Activated CD4-positive, alpha-beta T cell treated with anti-CD3 and anti-CD28 coated beads, Interleukin-10, Interleukin-2, amounts not matched to agents 100 ng/mL and 50 ng/mL, durations not matched to agents 16 hours and 8 hours (primary cell): ENCODE measurements at regions not wholly inside any gene's neighbourhood (a gene's known extent, or its start where the extent isn't known, plus 50 kb on each side); places are given as distances from the start of the nearest gene placed in this dataset.

Experiments used
- DNase-seq: peaks from one replicate; pipeline ENCODE4 v3.0.0-alpha.2; 2020

DNA sequence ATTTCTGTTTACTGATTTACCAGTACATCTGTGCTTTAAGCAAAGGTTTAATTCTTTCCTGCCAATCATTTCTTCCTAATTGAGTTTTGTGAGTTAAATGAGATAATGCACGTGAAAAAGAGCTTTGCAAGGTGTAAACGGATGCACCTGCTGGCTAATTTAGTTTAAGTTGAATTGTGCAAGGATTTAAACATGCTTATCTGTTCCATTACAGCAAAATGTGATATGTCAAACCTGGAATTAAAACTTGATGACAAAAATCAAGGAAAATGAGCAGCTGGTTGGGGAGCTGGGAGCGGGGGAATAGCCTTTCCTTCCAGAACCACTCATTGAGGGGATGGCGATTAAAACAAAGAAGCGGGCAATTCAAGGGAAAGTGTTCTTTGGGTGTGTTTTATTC is 155.0 kb upstream of the CTTNBP2 start:
- no peak for DNase-seq

DNA sequence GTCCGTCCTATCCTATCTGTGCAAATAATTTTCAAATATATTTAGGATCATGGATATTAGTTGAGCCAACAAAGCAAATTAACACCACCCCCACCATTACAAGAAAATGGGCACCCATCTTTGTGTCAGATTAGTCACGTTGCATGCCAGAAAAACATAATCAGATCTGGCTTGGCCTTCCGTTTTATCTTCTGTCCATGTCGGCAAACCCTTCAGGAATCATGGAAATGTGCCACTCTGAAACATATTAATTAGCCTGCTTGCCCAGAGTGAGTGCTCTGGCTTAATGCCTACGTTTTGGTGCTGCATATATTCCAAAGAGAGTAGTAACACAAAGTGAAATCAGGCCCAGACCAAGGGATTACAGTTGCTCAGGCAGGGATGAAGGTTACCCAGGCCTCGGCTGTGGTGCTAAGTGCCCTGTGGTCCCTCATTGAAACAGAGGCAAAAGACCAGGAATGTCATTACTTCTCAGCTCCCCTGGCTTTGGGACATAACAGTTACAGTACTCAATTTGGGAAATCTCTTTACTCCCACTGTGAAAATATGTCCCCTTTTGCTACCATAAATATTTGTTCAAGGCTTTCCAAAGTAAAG is 154.0 kb upstream of the LSM8 start:
- no peak for DNase-seq

DNA sequence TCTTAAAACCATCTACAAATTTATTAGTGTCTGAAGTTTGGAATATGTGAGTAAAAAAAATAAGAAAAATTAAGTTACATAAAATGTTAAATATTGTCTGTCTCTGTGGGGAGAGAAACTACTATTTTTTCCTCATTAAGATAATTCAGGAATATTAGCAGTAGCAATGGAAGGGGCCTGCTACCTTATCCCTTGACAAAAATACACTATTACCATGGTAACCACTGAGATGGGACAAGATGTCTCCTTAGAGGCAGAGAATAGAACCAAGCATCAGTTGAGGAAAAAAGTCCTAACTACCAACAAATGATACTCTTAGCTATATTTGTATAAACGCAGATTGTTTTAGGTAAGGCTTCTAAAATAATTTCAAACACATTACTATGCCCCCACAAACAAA is 150.7 kb upstream of the LSM8 start:
- DNase-seq, result no peak

DNA sequence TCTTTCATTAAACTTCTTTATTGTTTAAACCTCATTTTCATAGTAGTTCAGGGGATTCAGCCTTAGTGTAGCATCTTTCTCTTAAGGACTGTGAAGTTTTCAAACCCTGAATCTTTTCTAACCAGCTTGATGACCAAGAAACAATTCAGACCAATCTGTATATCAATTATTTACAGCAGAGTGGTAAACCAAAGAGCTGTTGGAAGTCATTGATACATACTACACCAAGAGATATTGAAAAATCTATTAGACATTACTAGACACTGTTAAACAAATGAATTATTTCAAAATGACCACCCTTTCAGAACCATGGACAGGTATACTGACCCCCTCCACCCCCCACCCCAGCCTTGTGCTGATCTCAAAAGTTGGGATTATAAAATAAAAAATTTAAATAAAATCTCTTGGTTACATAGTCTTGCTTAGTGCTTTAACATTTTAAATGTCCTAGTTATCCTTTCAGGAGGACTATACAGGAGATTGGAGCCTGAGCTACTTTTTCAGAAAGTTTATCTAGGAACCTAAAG is 143.9 kb upstream of the LSM8 start:
- no peak for DNase-seq

DNA sequence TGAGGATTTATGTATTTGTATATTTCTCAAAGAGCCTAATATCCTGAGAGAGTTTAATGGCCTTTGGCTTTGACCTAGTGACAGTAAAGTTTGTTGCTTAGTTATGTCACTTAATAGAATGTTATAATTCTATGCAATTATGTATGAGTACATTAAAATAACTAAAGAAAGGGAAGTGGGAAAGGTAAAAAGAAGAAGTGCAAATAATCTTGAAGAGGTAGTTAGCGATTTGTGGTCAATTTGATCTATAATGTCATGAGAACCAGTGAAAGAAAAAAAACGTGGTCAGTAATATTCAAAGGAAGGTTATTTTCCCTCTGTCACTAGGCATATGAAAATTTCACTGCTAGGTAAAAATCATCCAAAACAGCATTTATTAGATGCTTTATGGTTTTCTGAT is 143.4 kb upstream of the LSM8 start:
- DNase-seq, result no peak

DNA sequence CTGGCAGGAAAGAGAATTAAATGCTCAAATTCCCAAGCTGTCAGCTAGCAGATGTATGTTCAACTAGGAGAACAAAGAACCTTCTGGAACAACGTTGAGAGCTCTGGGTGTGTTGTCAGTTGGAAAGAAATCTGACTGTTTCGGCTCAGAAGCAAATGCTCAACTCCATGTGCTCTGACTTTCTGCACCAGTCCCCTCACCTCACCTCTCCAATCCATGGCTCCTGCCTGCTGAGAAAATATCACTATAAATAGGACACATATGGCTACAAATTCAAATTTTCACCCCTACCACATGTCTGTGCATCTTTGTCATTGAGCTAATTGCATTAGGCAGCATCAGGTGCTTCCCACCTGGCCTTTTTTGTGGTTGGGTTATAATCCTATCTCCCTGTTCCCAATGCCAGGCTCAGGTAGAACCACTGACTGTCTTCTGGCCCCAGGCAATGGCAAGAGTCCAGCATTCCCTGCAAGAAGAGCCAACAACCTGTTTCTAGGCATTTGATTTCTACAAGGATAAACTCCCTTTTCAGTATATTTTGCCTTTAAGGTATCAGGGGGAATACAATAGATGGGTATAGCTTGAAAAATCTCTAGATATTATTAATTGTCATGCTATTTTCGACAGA is 142.6 kb upstream of the LSM8 start:
- DNase-seq, result no peak

DNA sequence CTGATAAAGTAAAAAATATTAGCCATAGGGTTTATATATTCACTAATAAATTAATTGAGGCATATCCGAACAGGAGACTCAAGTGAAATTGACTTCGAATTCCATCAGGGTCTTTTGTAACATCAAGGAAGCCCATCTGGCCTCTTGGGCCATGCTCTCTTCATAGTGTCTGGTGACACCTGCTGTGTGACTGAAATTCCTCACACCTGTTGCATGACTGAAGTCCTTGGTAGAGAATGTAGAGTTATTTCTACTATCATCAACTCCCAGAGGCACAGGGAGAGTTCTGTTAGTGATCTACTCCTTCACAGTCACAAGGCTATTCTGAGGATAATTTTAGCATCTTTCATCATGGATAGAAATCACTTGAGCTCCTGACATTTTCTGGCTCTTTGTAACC is 138.3 kb upstream of the LSM8 start:
- no peak for DNase-seq

DNA sequence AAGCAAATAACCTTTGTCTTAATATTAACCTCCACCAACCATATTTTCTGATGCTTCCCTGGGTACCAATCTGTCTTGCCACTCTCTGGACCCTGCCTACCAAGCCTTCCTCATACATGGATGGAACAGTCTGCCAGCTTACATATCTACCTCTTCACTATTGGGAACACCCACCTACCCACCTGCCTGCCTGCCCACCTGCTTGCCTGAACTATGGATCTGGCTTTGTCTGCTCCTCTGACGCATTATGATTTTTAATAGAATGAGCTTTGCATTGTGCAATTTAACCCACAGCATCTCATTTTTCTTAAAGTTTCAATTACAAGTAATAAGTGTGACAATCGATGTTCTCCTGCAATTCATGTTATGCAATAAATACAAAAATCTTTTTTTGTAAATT is 137.9 kb upstream of the LSM8 start:
- DNase-seq, result no peak

DNA sequence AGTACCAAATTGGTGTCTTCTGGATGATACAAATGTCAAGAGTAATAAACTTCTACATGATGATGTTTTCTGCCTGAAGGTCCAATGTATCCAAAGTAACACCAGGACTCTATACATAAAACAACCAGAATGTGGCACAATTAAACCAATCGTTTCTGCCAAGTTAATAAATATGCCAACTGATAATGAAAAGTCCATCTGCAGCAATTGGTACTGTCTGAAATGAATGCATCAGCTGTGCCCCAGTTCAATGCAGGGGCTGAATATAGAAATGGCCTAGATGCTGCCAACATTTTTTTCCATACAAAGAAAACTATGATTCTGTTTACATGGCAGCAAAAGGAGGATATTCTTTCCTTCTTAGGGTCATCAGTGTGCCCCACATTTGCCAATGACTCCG is 137.2 kb upstream of the LSM8 start:
- DNase-seq, result no peak

DNA sequence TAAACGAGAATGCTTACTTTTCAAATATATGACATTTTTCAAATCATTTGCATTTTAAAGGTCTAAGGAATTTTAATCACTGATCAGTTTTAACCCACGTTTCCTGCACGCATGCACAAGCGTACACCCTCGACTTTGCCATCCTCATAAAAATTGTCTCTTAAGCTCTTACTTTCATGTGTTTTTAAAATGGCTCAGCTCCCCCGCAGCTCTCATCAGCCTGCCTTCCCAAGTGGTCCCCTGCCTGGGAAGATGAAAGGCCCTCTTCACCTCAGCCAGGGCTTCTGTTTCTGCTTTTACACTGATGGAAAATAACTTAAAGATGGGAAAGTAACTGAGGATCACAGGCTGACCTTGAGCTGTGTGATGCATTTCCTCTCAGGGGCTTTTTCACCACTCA is 131.6 kb upstream of the LSM8 start:
- DNase-seq, result no peak

DNA sequence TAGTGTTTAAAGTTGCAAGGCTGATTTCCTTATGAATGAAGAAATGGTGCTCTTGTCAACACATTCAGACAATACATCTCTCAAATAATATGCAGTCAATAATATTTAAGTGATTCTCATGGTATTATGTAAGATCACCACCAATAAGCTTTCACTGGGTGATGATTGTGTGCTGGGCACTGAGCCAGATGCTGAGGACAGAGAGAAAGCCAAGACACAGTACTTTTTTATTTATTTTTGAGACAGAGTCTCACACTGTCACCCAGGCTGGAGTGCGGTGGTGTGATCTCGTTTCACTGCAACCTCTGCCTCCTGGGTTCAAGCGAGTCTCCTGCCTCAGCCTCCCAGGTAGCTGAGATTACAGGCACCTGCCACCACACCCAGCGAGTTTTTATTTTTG is 130.6 kb upstream of the LSM8 start:
- no peak for DNase-seq

DNA sequence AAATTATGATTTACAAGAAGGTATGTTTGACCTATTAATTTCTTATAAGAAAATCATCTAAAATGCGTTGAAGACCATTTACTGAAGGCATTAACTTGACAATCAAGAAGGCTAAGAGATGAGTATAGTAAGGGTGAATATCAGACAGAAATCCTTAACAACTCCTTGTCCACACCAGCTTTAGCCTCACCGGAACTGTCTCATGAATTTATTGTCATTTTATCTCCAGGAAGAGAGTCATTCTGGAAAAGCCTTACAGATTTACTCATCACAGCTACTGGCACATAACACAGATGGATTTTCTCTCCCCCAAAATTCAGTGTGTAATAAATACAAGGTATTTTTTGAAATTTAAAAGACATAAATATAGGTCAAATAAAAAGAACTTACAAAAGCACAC is 129.4 kb upstream of the LSM8 start:
- no peak for DNase-seq

DNA sequence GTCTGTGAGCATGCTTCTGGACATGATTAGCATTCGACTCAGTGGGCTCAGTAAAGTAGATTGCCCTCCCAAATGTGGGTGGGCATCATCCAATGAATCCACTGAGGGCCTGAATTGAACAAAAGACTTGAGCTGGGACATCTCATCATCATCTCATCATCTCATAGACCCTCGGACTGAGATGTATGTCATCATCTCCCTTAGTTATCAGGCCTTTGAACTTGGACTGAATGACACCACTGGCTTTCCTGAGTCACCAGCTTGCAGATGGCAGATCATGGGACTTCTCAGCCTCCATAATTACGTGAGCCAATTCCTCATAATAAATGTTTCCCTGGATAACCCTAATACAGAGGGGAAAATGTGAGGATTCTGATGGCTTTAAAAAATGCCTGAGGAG is 128.3 kb upstream of the LSM8 start:
- DNase-seq, result no peak

DNA sequence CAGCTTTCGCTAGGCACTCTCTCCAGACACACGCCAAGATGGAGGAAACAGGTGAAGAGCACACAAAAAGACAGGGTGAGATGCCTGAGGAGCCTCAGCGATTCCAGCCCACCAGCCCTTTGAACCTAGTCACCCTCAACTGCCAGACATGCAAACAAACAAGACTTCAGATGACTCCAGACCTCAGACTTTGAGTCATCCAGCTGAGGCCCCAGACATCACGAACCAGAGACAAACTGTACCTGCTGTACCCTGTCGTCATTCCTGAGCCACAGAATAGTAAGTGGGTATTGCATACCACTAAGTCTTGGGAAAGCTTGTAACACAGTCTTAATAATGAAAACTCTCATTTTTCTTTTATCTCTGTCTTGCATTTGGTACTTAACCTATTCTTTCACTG is 126.6 kb upstream of the LSM8 start:
- no peak for DNase-seq

DNA sequence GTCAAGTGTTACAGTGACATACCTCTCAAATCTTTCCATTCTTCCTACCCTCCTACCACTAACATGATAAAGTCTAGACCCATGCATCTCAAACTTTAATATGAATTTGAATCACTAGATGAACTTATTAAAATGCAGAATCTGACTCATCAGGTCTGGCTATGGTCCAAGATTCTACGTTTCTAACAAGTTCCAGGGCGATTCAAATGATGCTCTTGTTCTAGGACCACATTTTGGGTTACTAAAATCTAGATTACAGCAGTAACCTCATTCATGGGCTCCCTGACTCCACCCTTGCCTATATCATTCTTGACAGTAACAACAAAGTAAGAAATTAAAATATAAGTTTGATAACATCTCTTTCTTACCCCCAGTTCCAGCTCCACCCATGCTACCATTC is 124.8 kb upstream of the LSM8 start:
- DNase-seq, result peak; percentile 2

DNA sequence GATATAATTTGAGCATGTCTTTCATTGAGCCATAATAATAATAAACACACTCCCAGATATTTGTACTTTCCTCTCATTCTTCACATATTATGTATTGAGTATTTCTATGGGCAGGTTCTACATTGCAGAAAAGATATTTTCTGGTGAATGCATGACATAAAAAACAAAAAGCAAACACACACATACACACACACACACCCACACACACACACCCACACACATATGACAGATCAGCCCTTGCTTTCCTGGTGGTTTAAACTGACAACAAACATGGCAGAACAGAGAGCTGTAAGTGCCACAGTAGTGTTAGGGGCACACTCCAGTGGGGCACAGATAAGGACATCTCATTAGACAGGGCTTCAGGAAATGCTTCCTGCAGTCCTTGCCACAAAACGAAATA is 123.3 kb upstream of the LSM8 start:
- DNase-seq, result no peak

DNA sequence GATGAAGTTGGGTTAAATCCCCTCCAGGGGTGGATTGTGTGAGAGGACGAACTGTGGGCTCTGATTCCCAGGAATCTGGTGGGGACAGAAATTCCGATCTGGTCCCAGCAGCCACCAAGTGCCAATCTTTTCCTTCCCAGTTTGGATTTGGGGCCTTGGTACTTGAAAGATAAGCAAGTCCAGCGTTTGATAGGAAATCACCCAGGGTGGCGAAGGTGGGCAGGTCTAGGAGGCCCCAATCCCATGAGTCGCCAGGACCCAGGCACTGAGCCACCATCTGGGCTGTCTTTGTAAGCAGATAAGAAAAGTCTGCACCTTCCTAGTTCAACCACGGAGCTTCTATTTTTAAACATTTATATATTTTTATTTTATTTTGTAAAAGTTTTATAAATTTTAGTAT is 122.6 kb upstream of the LSM8 start:
- no peak for DNase-seq

DNA sequence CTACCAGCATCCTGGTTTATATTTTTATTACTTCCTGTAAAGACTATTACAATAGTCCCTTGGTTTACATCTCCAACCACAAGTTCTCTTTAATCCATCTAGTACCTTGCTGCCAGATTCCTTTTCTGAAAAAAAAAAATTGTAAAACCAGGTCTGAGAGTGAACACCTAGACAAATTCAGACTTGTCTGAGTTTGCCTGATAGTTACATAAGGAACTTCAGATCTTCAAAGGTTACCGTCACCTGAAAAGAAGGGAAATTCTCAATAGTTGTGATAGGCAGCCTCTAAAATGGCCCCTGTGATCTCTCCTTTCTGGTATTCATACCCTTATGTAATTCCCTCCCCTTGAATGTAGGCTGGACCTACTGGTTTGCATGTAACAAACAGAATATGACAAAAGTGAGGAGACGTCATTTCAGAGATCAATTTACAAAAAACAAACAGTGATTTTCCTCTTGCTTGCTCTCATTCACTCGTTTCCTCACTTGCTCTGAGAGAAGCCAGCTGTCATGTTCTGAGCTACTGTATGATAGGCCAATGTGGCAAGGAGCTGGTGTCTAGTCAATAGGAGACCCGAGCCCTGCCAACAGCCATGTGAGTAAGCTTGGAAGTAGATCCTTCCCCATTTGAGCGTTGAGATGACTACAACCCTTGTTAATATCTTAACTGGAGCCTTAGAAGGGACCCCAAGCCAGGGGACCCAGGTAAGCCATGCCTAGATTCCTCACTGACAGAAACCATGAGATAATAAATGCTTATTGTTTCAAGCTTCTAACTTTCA is 110.9 kb upstream of the LSM8 start:
- DNase-seq, result no peak

DNA sequence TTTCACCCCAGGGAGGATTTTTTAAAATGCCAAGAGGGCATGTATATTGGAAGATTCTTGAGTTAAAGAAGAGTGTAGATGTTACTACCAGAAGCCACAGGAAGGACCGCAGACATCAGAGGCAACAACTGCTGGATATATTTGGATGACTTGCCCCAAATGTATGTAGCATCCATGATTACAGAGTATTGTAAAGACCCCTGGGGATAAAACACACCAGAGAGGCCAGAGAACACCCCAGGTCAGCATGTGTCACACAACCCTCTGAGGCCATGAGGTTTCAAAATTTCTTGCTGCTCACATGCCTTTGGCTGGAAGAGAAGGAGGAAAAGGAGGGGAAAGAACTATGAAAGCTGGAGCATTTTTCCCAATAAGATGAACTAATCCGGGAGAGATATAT is 108.0 kb upstream of the LSM8 start:
- no peak for DNase-seq

DNA sequence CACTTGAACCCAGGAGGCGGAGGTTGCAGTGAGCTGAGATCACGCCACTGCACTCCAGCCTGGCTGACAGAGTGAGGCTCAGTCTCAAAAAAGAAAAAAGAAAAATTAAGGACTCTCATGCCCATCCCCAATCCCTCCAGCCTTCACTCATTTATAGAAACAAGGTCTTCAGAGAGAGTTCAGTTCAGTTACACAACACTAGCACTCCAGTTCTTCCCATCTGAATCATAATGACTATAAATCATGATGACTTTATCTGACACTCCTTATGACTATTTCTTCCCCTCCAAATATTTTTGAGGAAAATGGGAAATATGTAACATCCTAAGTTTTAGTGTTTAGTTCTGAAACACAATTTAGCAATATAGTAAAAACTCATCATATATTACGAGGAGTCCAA is 107.4 kb upstream of the LSM8 start:
- DNase-seq, result no peak

DNA sequence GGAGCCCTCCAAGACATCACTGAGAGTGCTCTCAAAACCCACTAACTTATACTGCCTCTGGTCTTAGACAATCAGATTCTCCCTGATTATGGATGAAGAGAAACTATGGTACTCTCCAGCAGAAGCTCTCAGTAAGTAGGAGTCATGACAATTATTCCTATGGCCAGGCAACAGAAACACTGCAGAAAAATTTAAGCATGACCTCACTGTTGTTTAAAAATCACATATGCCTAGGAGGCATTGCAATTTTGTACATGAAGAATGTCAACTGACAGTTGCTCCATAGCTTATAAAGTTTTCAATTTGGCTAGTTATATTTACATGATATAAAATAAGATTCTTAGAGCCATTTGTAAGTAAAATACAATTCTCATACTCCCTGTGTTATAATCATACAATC is 105.9 kb upstream of the LSM8 start:
- DNase-seq, result no peak

DNA sequence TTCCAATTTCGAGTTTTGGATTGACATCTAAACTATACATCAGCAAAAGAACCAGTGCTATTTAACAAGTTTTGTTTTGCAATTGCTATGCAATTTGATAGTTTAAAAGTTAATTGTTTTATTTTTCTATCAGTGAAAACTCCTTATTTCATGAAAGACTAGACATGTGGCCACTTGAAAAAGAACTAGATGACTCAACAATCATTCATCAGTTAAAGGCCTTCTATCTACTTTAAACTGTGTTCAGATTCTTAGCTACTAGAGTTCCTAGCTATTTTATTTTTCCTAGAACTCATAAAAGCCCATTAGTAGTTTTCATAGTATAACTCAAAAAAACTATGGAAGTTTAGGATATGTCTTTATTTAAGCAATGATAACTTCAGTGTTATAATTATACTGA is 104.6 kb upstream of the LSM8 start:
- no peak for DNase-seq

DNA sequence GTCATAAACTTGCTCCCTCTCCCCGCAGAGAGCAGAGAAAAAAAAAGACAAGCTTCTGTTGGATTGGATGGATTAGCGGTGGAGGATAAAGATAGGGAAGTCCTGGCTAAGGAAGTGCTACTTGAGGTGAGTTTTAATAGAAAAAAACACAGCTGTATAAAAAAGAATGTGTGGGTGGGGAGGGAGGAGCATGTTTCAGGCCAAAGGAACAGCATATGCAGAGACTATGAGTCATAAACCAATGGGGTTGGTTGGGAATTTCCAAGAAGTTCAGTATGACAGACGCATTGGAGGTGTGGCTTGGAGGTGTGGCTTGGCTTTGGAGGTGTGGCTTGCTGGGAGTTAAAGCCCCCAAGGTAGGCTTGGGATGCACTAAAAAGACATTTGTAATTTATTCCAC is 103.0 kb upstream of the LSM8 start:
- peak; percentile 66 for DNase-seq

DNA sequence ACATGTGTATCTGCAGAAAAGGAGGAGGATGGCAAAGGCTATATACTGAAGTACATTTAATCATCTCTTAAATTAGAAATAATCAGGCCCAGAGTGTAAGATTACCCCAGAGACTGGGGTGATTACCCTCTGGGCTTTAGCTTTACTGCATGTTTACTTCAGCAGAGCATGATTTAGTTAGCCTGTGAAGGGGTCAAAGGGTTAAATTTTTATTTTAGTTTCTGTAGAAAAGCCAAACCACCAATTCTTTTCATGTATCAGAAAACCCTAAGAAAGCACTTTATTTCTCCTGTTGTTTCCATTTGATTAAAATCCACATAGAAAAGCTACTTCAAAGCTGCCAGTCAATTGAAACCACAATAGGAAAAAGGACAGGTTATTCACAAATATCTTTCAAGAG is 101.5 kb upstream of the LSM8 start:
- DNase-seq, result no peak

DNA sequence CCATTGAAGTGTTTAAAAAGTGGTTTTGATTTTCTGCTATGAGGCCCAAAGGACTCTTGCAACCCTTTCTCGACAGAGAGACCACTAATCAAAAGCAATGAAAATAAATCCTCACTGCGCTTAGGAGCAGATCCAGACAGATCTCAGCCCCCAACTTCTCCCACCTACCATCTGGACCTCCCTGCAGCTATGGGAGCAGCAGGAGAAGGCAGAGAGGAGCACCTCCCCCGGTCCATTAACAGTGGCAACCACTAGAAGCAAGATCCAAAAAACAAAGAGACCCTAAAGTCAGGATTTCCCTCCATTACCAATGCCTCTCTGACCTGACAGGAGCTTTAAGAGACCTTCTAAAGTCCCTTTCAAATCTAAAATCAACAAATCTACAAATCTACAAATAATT is 99.0 kb upstream of the LSM8 start:
- DNase-seq, result no peak
